Coronary artery (tissue), 2 donors: ENCODE measurements at regions not wholly inside any gene's neighbourhood (a gene's known extent, or its start where the extent isn't known, plus 50 kb on each side); places are given as distances from the start of the nearest gene placed in this dataset.

Experiments used
- DNase-seq: peaks from one replicate; pipeline ENCODE4 v3.0.0-alpha.2; 2017; ENCODE audit warnings: low spot score
- H3K27ac ChIP-seq, 2 donors: fragments of 200-600 bp; sonication (generic); one replicate each; pipeline ENCODE4 v1.5.1; 2016 to 2019
- H3K4me3 ChIP-seq: fragments of 200-600 bp; sonication (generic); 2 replicates; pipeline ENCODE4 v1.5.1; 2016; ENCODE audit warnings: mild to moderate bottlenecking, moderate library complexity
- TF ChIP-seq, protein P1 (sequence below): fragments of 200-600 bp; sonication (generic); IDR thresholded peaks from one replicate; pipeline ENCODE4 v1.5.1; 2019; ENCODE audit warnings: antibody characterized with exemption

GRCh38 chr4:128347930-128348660 lies 60.5 kb upstream of the PGRMC2 start:
- DNase-seq = no peak
- Histone ChIP-seq H3K4me3 (no peak overlapping the region), H3K27ac (no peak overlapping the region)
- TF ChIP-seq, protein P1, sequence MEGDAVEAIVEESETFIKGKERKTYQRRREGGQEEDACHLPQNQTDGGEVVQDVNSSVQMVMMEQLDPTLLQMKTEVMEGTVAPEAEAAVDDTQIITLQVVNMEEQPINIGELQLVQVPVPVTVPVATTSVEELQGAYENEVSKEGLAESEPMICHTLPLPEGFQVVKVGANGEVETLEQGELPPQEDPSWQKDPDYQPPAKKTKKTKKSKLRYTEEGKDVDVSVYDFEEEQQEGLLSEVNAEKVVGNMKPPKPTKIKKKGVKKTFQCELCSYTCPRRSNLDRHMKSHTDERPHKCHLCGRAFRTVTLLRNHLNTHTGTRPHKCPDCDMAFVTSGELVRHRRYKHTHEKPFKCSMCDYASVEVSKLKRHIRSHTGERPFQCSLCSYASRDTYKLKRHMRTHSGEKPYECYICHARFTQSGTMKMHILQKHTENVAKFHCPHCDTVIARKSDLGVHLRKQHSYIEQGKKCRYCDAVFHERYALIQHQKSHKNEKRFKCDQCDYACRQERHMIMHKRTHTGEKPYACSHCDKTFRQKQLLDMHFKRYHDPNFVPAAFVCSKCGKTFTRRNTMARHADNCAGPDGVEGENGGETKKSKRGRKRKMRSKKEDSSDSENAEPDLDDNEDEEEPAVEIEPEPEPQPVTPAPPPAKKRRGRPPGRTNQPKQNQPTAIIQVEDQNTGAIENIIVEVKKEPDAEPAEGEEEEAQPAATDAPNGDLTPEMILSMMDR = no peak

- H3K27ac ChIP-seq = no peak overlapping the region
These were observed 59.7 kb upstream of the PGRMC2 start for GRCh38 chr4:128347175-128347868.

DNA sequence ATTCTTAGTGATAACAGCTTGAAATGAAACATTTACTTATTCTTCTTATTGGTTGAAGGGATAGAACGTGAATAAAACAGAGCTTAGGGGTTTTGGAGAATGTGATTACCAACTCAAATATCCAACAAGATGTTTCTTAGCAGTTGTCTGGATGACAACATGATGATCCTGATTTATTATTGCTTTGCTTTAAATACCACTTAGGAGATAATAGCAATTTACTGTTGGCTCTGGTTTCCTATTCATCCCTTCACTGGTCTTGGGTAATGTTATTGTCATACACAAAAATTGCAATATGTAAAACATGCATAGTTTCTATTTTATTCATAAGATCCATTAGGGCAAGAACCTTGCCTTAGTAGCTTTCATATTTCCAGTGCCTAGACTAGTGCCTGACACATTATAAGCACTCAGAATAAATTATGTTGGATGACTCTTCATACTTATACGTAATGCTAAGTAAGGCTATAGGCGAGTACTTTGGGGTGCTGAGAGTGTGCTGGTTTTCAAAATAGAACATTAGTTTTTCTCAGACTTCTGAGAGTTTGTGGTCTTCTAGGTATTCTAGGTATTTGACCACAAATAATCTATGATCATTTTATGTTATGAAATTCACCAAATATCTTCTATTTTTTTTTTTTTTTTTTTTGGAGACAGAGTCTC lies 58.6 kb upstream of the PGRMC2 start:
- no peak for DNase-seq
- H3K27ac ChIP-seq = no peak overlapping the region
- H3K4me3 ChIP-seq = no peak overlapping the region
- TF ChIP-seq, protein P1 = no peak

More at GRCh38 chr4:128347175-128347868, 59.7 kb upstream of the PGRMC2 start:
- H3K4me3 ChIP-seq = no peak overlapping the region
- no peak for DNase-seq
- TF ChIP-seq, protein P1 = no peak

GRCh38 chr4:128345650-128346049 lies 58.0 kb upstream of the PGRMC2 start:
- Histone ChIP-seq H3K4me3 (no peak overlapping the region), H3K27ac (no peak overlapping the region)
- DNase-seq = no peak
- TF ChIP-seq, protein P1 = no peak

GRCh38 chr4:128342762-128343161 lies 55.1 kb upstream of the PGRMC2 start:
- Histone ChIP-seq H3K4me3 (no peak overlapping the region), H3K27ac (no peak overlapping the region)
- no peak for DNase-seq
- TF ChIP-seq, protein P1 = no peak

- DNase-seq = no peak
- TF ChIP-seq, protein P1 = no peak
- Histone ChIP-seq H3K4me3 (no peak overlapping the region), H3K27ac (no peak overlapping the region)
These were observed 54.0 kb upstream of the PGRMC2 start for GRCh38 chr4:128341634-128342033.
